Hepatocyte (in vitro differentiated cells): ENCODE measurements at regions not wholly inside any gene's neighbourhood (a gene's known extent, or its start where the extent isn't known, plus 50 kb on each side); places are given as distances from the start of the nearest gene placed in this dataset.

Experiments
- DNase-seq: peaks from one replicate; pipeline ENCODE4 v3.0.0-alpha.2; 2016; ENCODE audit warnings: low spot score
- H2AFZ ChIP-seq: fragments of 200-600 bp; sonication (generic); 2 replicates; pipeline ENCODE4 v1.6.0; 2016; ENCODE audit warnings: antibody characterized with exemption, mild to moderate bottlenecking
- H3K27ac ChIP-seq: fragments of 200-600 bp; sonication (generic); 2 replicates; pipeline ENCODE4 v1.5.1; 2016; ENCODE audit warnings: mild to moderate bottlenecking
- H3K27me3 ChIP-seq: fragments of 200-600 bp; sonication (generic); 2 replicates; pipeline ENCODE4 v1.6.1; 2016
- H3K36me3 ChIP-seq: fragments of 200-600 bp; sonication (generic); replicated peaks from 2 replicates; pipeline ENCODE4 v1.5.1; 2016; ENCODE audit warnings: low read depth; ENCODE audit not compliant: insufficient read depth
- H3K4me1 ChIP-seq: fragments of 200-600 bp; sonication (generic); 2 replicates; pipeline ENCODE4 v1.5.1; 2016; ENCODE audit warnings: mild to moderate bottlenecking, moderate library complexity; ENCODE audit not compliant: insufficient read depth
- H3K4me2 ChIP-seq: fragments of 200-600 bp; sonication (generic); 2 replicates; pipeline ENCODE4 v1.6.0; 2016
- H3K4me3 ChIP-seq: fragments of 200-600 bp; sonication (generic); 2 replicates; pipeline ENCODE4 v1.5.1; 2016; ENCODE audit warnings: mild to moderate bottlenecking
- H3K79me2 ChIP-seq: fragments of 200-600 bp; sonication (generic); 2 replicates; pipeline ENCODE4 v1.6.0; 2017; ENCODE audit warnings: mild to moderate bottlenecking
- H3K9me2 ChIP-seq: fragments of 200-600 bp; sonication (generic); replicated peaks from 2 replicates; pipeline ENCODE4 v1.6.0; 2017; ENCODE audit warnings: mild to moderate bottlenecking; ENCODE audit not compliant: insufficient read depth
- H3K9me3 ChIP-seq: fragments of 200-600 bp; sonication (generic); 2 replicates; pipeline ENCODE4 v1.5.1; 2016; ENCODE audit warnings: low read depth, mild to moderate bottlenecking
- H4K20me1 ChIP-seq: fragments of 200-600 bp; sonication (generic); 2 replicates; pipeline ENCODE4 v1.6.0; 2016; ENCODE audit warnings: mild to moderate bottlenecking; ENCODE audit not compliant: insufficient read depth, poor library complexity, severe bottlenecking
- CTCF ChIP-seq: fragments of 200-600 bp; sonication (generic); IDR thresholded peaks from 2 replicates; pipeline ENCODE4 v1.5.1; 2016; ENCODE audit warnings: antibody characterized with exemption, mild to moderate bottlenecking; ENCODE audit not compliant: poor library complexity
- EZH2 ChIP-seq: fragments of 200-600 bp; sonication (generic); IDR thresholded peaks from 2 replicates; pipeline ENCODE4 v1.6.1; 2016; ENCODE audit warnings: antibody characterized with exemption, mild to moderate bottlenecking, borderline replicate concordance
- EZH2phosphoT487 ChIP-seq: fragments of 200-600 bp; sonication (generic); IDR thresholded peaks from one replicate; pipeline ENCODE4 v1.6.1; 2018; ENCODE audit warnings: antibody characterized with exemption, mild to moderate bottlenecking, low read depth, moderate library complexity; ENCODE audit not compliant: unreplicated experiment, severe bottlenecking
- WGBS: methylation state at CpG from one replicate; pipeline ENCODE4 v1.1.6; 2016; ENCODE audit warnings: low lambda C conversion rate; ENCODE audit errors: missing lambda C conversion rate; 5-methylcytosine and 5-hydroxymethylcytosine counted together

DNA sequence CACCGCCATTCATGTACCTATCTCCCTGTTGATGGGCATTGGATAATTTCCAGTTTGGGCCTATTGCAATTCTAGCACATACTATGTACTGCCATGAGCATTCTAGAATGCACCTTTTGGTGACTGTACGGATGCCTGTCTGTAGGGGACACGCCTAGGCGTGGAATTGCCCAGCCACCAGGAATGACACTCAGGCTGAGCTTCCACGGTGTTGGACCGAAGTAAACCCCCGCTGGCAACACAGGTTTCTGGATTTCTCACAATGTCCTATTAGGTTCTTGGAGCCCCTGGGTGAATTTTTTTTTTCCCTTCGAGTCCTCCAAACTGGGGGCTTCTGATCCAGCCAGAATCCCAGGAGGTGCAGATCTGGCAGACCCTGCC, 146.6 kb downstream of the IRF8 start:
- Histone ChIP-seq H3K36me3 (no peaks in the 10 kb centered on the region), H3K4me1 (no peaks in the 10 kb centered on the region), H2AFZ (no peak overlapping the region), H3K79me2 (no peaks in the 10 kb centered on the region), H3K4me3 (no peak overlapping the region), H3K27me3 (peaks cover 17% of the 10 kb centered on the region), H4K20me1 (no peaks in the 10 kb centered on the region), H3K4me2 (no peak overlapping the region), H3K27ac (no peak overlapping the region), H3K9me2 (no peaks in the 10 kb centered on the region), H3K9me3 (no peaks in the 10 kb centered on the region)
- no peak for TF ChIP-seq EZH2
- no peak for TF ChIP-seq EZH2phosphoT487
- no peak for TF ChIP-seq CTCF
- 88% methylated on average over 8 of the region's 8 CpGs for WGBS
- no peak for DNase-seq

DNA sequence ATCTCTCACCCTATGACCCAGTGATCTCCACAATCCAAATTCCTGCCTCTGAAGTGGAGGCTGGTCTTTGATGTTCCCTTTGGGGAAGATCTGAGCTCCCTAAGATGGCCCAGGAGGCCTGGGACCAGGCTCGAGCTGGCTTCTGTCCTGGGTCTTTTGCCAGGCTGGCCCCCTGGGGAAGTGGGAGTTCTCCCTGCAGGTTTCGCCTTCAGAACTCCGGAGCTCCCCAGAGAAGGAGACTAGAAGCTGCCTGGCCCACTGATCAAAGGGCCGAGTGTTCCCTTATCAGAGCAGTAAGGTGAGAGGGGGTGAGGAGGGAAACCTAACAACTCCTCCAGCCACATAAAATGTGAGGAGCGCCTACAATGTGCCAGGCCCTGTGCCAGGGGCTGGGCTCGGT, 147.1 kb downstream of the IRF8 start:
- no peak overlapping the region for H3K27ac ChIP-seq
- no peak overlapping the region for H3K4me2 ChIP-seq
- no peaks in the 10 kb centered on the region for H3K79me2 ChIP-seq
- no peaks in the 10 kb centered on the region for H4K20me1 ChIP-seq
- no peak for DNase-seq
- 49% methylated on average over 6 of the region's 6 CpGs for WGBS
- no peaks in the 10 kb centered on the region for H3K4me1 ChIP-seq
- H3K27me3 ChIP-seq: peaks cover 17% of the 10 kb centered on the region
- TF ChIP-seq CTCF (no peak), EZH2phosphoT487 (no peak), EZH2 (no peak)
- H3K9me2 ChIP-seq: no peaks in the 10 kb centered on the region
- no peaks in the 10 kb centered on the region for H3K9me3 ChIP-seq
- H3K36me3 ChIP-seq: no peaks in the 10 kb centered on the region
- H2AFZ ChIP-seq: no peak overlapping the region
- no peak overlapping the region for H3K4me3 ChIP-seq

GRCh38 chr16:86046667-86047270, 147.8 kb downstream of the IRF8 start:
- no peak overlapping the region for H3K27ac ChIP-seq
- peaks cover 2% of the 10 kb centered on the region for H3K4me1 ChIP-seq
- no peak for DNase-seq
- no peaks in the 10 kb centered on the region for H4K20me1 ChIP-seq
- H3K79me2 ChIP-seq: no peaks in the 10 kb centered on the region
- H3K4me2 ChIP-seq: no peak overlapping the region
- H3K9me3 ChIP-seq: no peaks in the 10 kb centered on the region
- no peaks in the 10 kb centered on the region for H3K9me2 ChIP-seq
- H3K36me3 ChIP-seq: no peaks in the 10 kb centered on the region
- H3K27me3 ChIP-seq: peaks cover 17% of the 10 kb centered on the region
- WGBS: 57% methylated on average over 9 of the region's 9 CpGs
- H3K4me3 ChIP-seq: no peak overlapping the region
- H2AFZ ChIP-seq: no peak overlapping the region
- no peak for TF ChIP-seq CTCF
- TF ChIP-seq EZH2phosphoT487: no peak
- TF ChIP-seq EZH2: no peak

GRCh38 chr16:86048221-86048620, 149.3 kb downstream of the IRF8 start:
- Histone ChIP-seq H3K36me3 (no peaks in the 10 kb centered on the region), H3K4me1 (peaks cover 3% of the 10 kb centered on the region), H3K27ac (no peak overlapping the region), H3K9me2 (no peaks in the 10 kb centered on the region), H4K20me1 (no peaks in the 10 kb centered on the region), H2AFZ (no peak overlapping the region), H3K4me3 (no peak overlapping the region), H3K9me3 (no peaks in the 10 kb centered on the region), H3K27me3 (peaks cover 17% of the 10 kb centered on the region), H3K79me2 (no peaks in the 10 kb centered on the region), H3K4me2 (no peak overlapping the region)
- no peak for DNase-seq
- TF ChIP-seq EZH2phosphoT487 (no peak), CTCF (no peak), EZH2 (no peak)
- 42% methylated on average over 11 of the region's 11 CpGs for WGBS
